Left lobe of liver (tissue), 2 donors: ENCODE measurements at regions not wholly inside any gene's neighbourhood (a gene's known extent, or its start where the extent isn't known, plus 50 kb on each side); places are given as distances from the start of the nearest gene placed in this dataset.

Source experiments
- ATAC-seq: fragments of 200-7000 bp; cut with Tn5 transposase; one replicate; pipeline ENCODE4 v1.9.1; 2020; ENCODE audit warnings: mild to moderate bottlenecking, moderate library complexity
- DNase-seq: peaks from one replicate; pipeline ENCODE4 v3.0.0-alpha.2; 2020; ENCODE audit warnings: low spot score
- donor health status: DM: no; HTN: no; CAD: no; lungs with moderate emphysema.
- donor health status: DM: no; HTN: yes; CAD: no.

- DNase-seq (no peak), ATAC-seq (no peak)
Observed at GRCh38 chr9:16153221-16153620, 600.4 kb downstream of the CCDC171 start.

- ATAC-seq (no peak), DNase-seq (no peak)
Observed at GRCh38 chr9:16153741-16154140, 600.9 kb downstream of the CCDC171 start.

GRCh38 chr9:16154521-16155078 is 601.8 kb downstream of the CCDC171 start:
- no peak for DNase-seq
- ATAC-seq: peak; percentile 31

- DNase-seq: no peak
- no peak for ATAC-seq
Observed at GRCh38 chr9:16155878-16156277, 603.0 kb downstream of the CCDC171 start.

- ATAC-seq (no peak), DNase-seq (no peak)
Observed at GRCh38 chr9:16157216-16157615, 604.4 kb downstream of the CCDC171 start.

- no peak for ATAC-seq
- no peak for DNase-seq
Observed at GRCh38 chr9:16157651-16158050, 604.8 kb downstream of the CCDC171 start.

GRCh38 chr9:16158093-16158492 is 605.2 kb downstream of the CCDC171 start:
- DNase-seq: no peak

GRCh38 chr9:16161483-16161882 is 608.6 kb downstream of the CCDC171 start:
- ATAC-seq (no peak), DNase-seq (no peak)

More at GRCh38 chr9:16158093-16158492, 605.2 kb downstream of the CCDC171 start:
- ATAC-seq: no peak

GRCh38 chr9:16170119-16170518 is 617.3 kb downstream of the CCDC171 start:
- DNase-seq (no peak), ATAC-seq (no peak)

- DNase-seq (no peak), ATAC-seq (no peak)
Observed at GRCh38 chr9:16171911-16172310, 619.1 kb downstream of the CCDC171 start.

GRCh38 chr9:16172796-16173195 is 620.0 kb downstream of the CCDC171 start:
- DNase-seq: no peak
- no peak for ATAC-seq

GRCh38 chr9:16174915-16175314 is 622.1 kb downstream of the CCDC171 start:
- DNase-seq (no peak), ATAC-seq (no peak)

GRCh38 chr9:16175461-16175860 is 622.6 kb downstream of the CCDC171 start:
- DNase-seq (no peak), ATAC-seq (no peak)

GRCh38 chr9:16178294-16178693 is 625.5 kb downstream of the CCDC171 start:
- no peak for DNase-seq

GRCh38 chr9:16179566-16179965 is 626.7 kb downstream of the CCDC171 start:
- DNase-seq (no peak), ATAC-seq (no peak)

More at GRCh38 chr9:16178294-16178693, 625.5 kb downstream of the CCDC171 start:
- no peak for ATAC-seq

- ATAC-seq: no peak
Observed at GRCh38 chr9:16180091-16180490, 627.2 kb downstream of the CCDC171 start.

GRCh38 chr9:16180546-16180945 is 627.7 kb downstream of the CCDC171 start:
- DNase-seq (no peak), ATAC-seq (no peak)

More at GRCh38 chr9:16180091-16180490, 627.2 kb downstream of the CCDC171 start:
- no peak for DNase-seq

- ATAC-seq: no peak
Observed at GRCh38 chr9:16181539-16181938, 628.7 kb downstream of the CCDC171 start.

GRCh38 chr9:16182784-16183183 is 629.9 kb downstream of the CCDC171 start:
- ATAC-seq: no peak
- no peak for DNase-seq

More at GRCh38 chr9:16181539-16181938, 628.7 kb downstream of the CCDC171 start:
- no peak for DNase-seq

- DNase-seq (no peak), ATAC-seq (no peak)
Observed at GRCh38 chr9:16184964-16185646, 632.3 kb downstream of the CCDC171 start.

GRCh38 chr9:16191191-16191590 is 638.3 kb downstream of the CCDC171 start:
- no peak for DNase-seq
- no peak for ATAC-seq

GRCh38 chr9:16191691-16192402 is 639.0 kb downstream of the CCDC171 start:
- DNase-seq (peak; percentile 64), ATAC-seq (peak; percentile 97)
